ENCODE measurements at regions not wholly inside any gene's neighbourhood (a gene's known extent, or its start where the extent isn't known, plus 50 kb on each side); places are given as distances from the start of the nearest gene placed in this dataset.

- Histone ChIP-seq H3K23ac (ENCODE audit: insufficient read length) (no peak overlapping the region), H3K56ac (replicated peaks; ENCODE audit: insufficient read length, low read depth, low read length) (no peak overlapping the region), H4K8ac (ENCODE audit: extremely low read depth, insufficient read depth, low read length) (no peak overlapping the region), H2BK12ac (ENCODE audit: low read depth, low read length) (no peak overlapping the region), H3K27me3 (replicated peaks in 1 of 4; ENCODE audit: control insufficient read depth in 3 of 4, extremely low read depth in 1 of 4, insufficient read depth in 3 of 4, low read length in 3 of 4) (no peaks in the 10 kb centered on the region; a peak in 1 of 7 replicates), H4K5ac (ENCODE audit: insufficient read length, low read depth, low read length) (no peak overlapping the region), H3K4me2 (ENCODE audit: insufficient read depth in 1 of 2, low read depth in 2 of 2, low read length in 2 of 2) (no peak overlapping the region), H2BK15ac (ENCODE audit: low read length) (no peak overlapping the region), H3K4me3 (ENCODE audit: extremely low read depth in 1 of 4, insufficient read depth in 2 of 4, low read depth in 3 of 4, low read length in 4 of 4) (no peak overlapping the region), H3K9me3 (ENCODE audit: insufficient read depth in 2 of 2, low read depth in 1 of 2, low read length in 1 of 2) (no peaks in the 10 kb centered on the region), H4K20me1 (replicated peaks in 1 of 2; ENCODE audit: control insufficient read depth in 1 of 2, insufficient read depth in 2 of 2, low read length in 2 of 2) (no peaks in the 10 kb centered on the region), H2BK20ac (ENCODE audit: low read length) (no peak overlapping the region), H3K27ac (ENCODE audit: low read depth, low read length) (no peak overlapping the region), H2AK5ac (ENCODE audit: low read depth, low read length) (no peak overlapping the region), H4K91ac (replicated peaks; ENCODE audit: insufficient read length, low read length) (no peak overlapping the region), H3K79me2 (ENCODE audit: control insufficient read depth in 1 of 2, insufficient read depth in 2 of 2, low read length in 2 of 2) (no peaks in the 10 kb centered on the region), H3K4ac (replicated peaks; ENCODE audit: insufficient read length, low read depth, low read length) (no peak overlapping the region), H3K9ac (replicated peaks in 1 of 4; ENCODE audit: extremely low read depth in 1 of 4, low read depth in 3 of 4, low read length in 3 of 4) (no peak overlapping the region), H3K4me1 (replicated peaks in 1 of 4; ENCODE audit: control insufficient read depth in 3 of 4, insufficient read depth in 4 of 4, low read length in 3 of 4) (no peaks in the 10 kb centered on the region), H3K79me1 (ENCODE audit: low read depth, low read length) (no peaks in the 10 kb centered on the region), H2BK5ac (ENCODE audit: low read depth, low read length) (no peak overlapping the region), H2AFZ (ENCODE audit: low read length) (no peak overlapping the region), H3K14ac (ENCODE audit: insufficient read length) (no peak overlapping the region), H3K18ac (ENCODE audit: extremely low read depth, low read length) (no peak overlapping the region), H3K23me2 (ENCODE audit: low read depth, low read length) (peaks cover 2% of the 10 kb centered on the region; the same call in 1 of the 2 replicates), H3K36me3 (ENCODE audit: control insufficient read depth in 2 of 4, insufficient read depth in 4 of 4, low read length in 3 of 4) (no peaks in the 10 kb centered on the region), H2BK120ac (replicated peaks; ENCODE audit: low read depth, low read length) (no peak overlapping the region)
- no peak for DNase-seq (ENCODE audit: low read depth in 1 of 2, low spot score in 2 of 2)
- CTCF ChIA-PET (ENCODE audit: partially characterized antibody) = no interaction called here
- FAIRE-seq = no peak
- POLR2A ChIA-PET (ENCODE audit: partially characterized antibody) = interaction anchor here (0.9 kb wide), 1 partner anchor 8 kb away, joined by 4 read pairs; no protein-coding TSS in a partner anchor
- WGBS, 2 experiments (ENCODE audit: extremely low coverage in 1 of 2, insufficient coverage in 1 of 2, insufficient read length in 1 of 2, insufficient replicate concordance in 2 of 2, low coverage in 1 of 2, low lambda C conversion rate in 2 of 2, missing lambda C conversion rate in 1 of 2) = 84% methylated on average over 6 of the region's 6 CpGs; no CpG with 5 or more reads in 1 of the 2 experiments
- no peak for TF ChIP-seq SP2 (IDR thresholded peaks at IDR 0.05; ENCODE audit: low read length)
- no peak for TF ChIP-seq CBX8 (IDR thresholded peaks at IDR 0.05; ENCODE audit: borderline replicate concordance, low read depth, low read length)
- no peak for TF ChIP-seq TAF1 (IDR thresholded peaks at IDR 0.05; ENCODE audit: low read depth, low read length)
- no peak for TF ChIP-seq FOSL1 (IDR thresholded peaks at IDR 0.05; ENCODE audit: insufficient read depth, low read depth, low read length)
- TF ChIP-seq POLR2AphosphoS5 (IDR thresholded peaks at IDR 0.05; ENCODE audit: low read depth, low read length) = no peak
- no peak for TF ChIP-seq ASH2L (IDR thresholded peaks at IDR 0.05; ENCODE audit: low read length)
- no peak for TF ChIP-seq TEAD4 (IDR thresholded peaks at IDR 0.05; ENCODE audit: low read depth, low read length)
- no peak for TF ChIP-seq CTBP2 (IDR thresholded peaks at IDR 0.05; ENCODE audit: borderline replicate concordance, insufficient read depth, insufficient read length, low read length)
- TF ChIP-seq, protein P1, sequence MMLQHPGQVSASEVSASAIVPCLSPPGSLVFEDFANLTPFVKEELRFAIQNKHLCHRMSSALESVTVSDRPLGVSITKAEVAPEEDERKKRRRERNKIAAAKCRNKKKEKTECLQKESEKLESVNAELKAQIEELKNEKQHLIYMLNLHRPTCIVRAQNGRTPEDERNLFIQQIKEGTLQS (IDR thresholded peaks at IDR 0.05; ENCODE audit: insufficient read depth, low read depth, low read length) = no peak
- no peak for TF ChIP-seq POU5F1 (IDR thresholded peaks at IDR 0.05; ENCODE audit: low read depth, low read length)
- TF ChIP-seq, protein P2, sequence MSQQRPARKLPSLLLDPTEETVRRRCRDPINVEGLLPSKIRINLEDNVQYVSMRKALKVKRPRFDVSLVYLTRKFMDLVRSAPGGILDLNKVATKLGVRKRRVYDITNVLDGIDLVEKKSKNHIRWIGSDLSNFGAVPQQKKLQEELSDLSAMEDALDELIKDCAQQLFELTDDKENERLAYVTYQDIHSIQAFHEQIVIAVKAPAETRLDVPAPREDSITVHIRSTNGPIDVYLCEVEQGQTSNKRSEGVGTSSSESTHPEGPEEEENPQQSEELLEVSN (IDR thresholded peaks at IDR 0.05) = no peak
- TF ChIP-seq EP300 (IDR thresholded peaks at IDR 0.05; ENCODE audit: borderline replicate concordance in 1 of 2, low read depth in 2 of 2, low read length in 2 of 2) = no peak
- TF ChIP-seq CBX5 (IDR thresholded peaks at IDR 0.05; ENCODE audit: low read depth, low read length) = no peak
- no peak for TF ChIP-seq SIX5 (IDR thresholded peaks at IDR 0.05; ENCODE audit: low read depth, low read length)
Measured at GRCh38 chr15:99917252-99917651, 184.0 kb upstream of the LYSMD4 start.
